Astrocyte (in vitro differentiated cells and primary cell): ENCODE measurements at regions not wholly inside any gene's neighbourhood (a gene's known extent, or its start where the extent isn't known, plus 50 kb on each side); places are given as distances from the start of the nearest gene placed in this dataset.

Experiments used
- DNase-seq: peaks from one replicate; pipeline ENCODE4 v3.0.0-alpha.2; 2010; ENCODE audit warnings: low read depth
- FAIRE-seq: peaks from 2 replicates; lab custom pipeline; 2011; peaks lifted over from hg19 to GRCh38; lab: Jason Lieb, UNC
- H2AFZ ChIP-seq: 2 replicates; pipeline ENCODE4 v1.6.0; 2012; ENCODE audit warnings: low read depth, low read length, inconsistent platforms
- H3K27ac ChIP-seq: 2 replicates; pipeline ENCODE4 v1.5.1; 2011; ENCODE audit warnings: low read depth, low read length, inconsistent platforms
- H3K27me3 ChIP-seq: 2 replicates; pipeline ENCODE4 v1.6.0; 2011; ENCODE audit warnings: low read length, inconsistent platforms; ENCODE audit not compliant: insufficient read depth
- H3K36me3 ChIP-seq: 2 replicates; pipeline ENCODE4 v1.5.1; 2011; ENCODE audit warnings: low read length, inconsistent platforms; ENCODE audit not compliant: insufficient read depth
- H3K4me1 ChIP-seq: 2 replicates; pipeline ENCODE4 v1.5.1; 2011; ENCODE audit warnings: low read length, inconsistent platforms; ENCODE audit not compliant: insufficient read depth
- H3K4me2 ChIP-seq: 2 replicates; pipeline ENCODE4 v1.6.0; 2012; ENCODE audit warnings: low read length, inconsistent platforms
- H3K4me3 ChIP-seq: 2 replicates; pipeline ENCODE4 v1.5.1; 2011; ENCODE audit warnings: low read depth, mild to moderate bottlenecking, low read length, inconsistent platforms; ENCODE audit not compliant: insufficient read depth
- H3K79me2 ChIP-seq: 2 replicates; pipeline ENCODE4 v1.6.0; 2012; ENCODE audit warnings: mild to moderate bottlenecking, low read length, inconsistent platforms; ENCODE audit not compliant: insufficient read depth
- H3K9ac ChIP-seq: 2 replicates; pipeline ENCODE4 v1.6.0; 2012; ENCODE audit warnings: mild to moderate bottlenecking, low read length, inconsistent platforms
- H3K9me3 ChIP-seq: 2 replicates; pipeline ENCODE4 v1.5.1; 2012; ENCODE audit warnings: low read depth, mild to moderate bottlenecking, low read length, inconsistent platforms; ENCODE audit not compliant: insufficient read depth
- H4K20me1 ChIP-seq: 2 replicates; pipeline ENCODE4 v1.6.0; 2012; ENCODE audit warnings: low read length, inconsistent platforms; ENCODE audit not compliant: insufficient read depth
- H3K27ac Mint-ChIP-seq: one replicate; pipeline ENCODE4 v1.8.0; 2021; ENCODE audit warnings: mild to moderate bottlenecking, mixed read lengths; ENCODE audit not compliant: unreplicated experiment
- H3K27me3 Mint-ChIP-seq: one replicate; pipeline ENCODE4 v1.8.0; 2021; ENCODE audit warnings: low read depth, mixed read lengths; ENCODE audit not compliant: unreplicated experiment
- H3K36me3 Mint-ChIP-seq: one replicate; pipeline ENCODE4 v1.8.0; 2021; ENCODE audit warnings: low read depth, mixed read lengths; ENCODE audit not compliant: unreplicated experiment
- H3K4me1 Mint-ChIP-seq: one replicate; pipeline ENCODE4 v1.8.0; 2021; ENCODE audit warnings: low read depth, mixed read lengths; ENCODE audit not compliant: unreplicated experiment
- H3K4me3 Mint-ChIP-seq: one replicate; pipeline ENCODE4 v1.8.0; 2021; ENCODE audit warnings: mild to moderate bottlenecking, moderate library complexity, mixed read lengths; ENCODE audit not compliant: unreplicated experiment
- H3K9me3 Mint-ChIP-seq: one replicate; pipeline ENCODE4 v1.8.0; 2021; ENCODE audit warnings: mild to moderate bottlenecking, mixed read lengths; ENCODE audit not compliant: unreplicated experiment
- CTCF ChIP-seq: IDR thresholded peaks from 2 replicates; pipeline ENCODE4 v1.5.1; 2011; ENCODE audit warnings: low read depth, mild to moderate bottlenecking, inconsistent platforms, low read length, moderate library complexity; ENCODE audit not compliant: insufficient read depth
- EZH2 ChIP-seq: IDR thresholded peaks from 2 replicates; pipeline ENCODE4 v1.6.1; 2012; ENCODE audit warnings: mild to moderate bottlenecking, low read length, inconsistent platforms; ENCODE audit not compliant: insufficient read depth

- TF ChIP-seq EZH2, result no peak
- TF ChIP-seq CTCF, result no peak
- no peak overlapping the region for H3K27ac Mint-ChIP-seq
- Histone ChIP-seq H3K27ac (no peak overlapping the region), H3K4me2 (no peak overlapping the region), H3K9me3 (peaks cover 33% of the 10 kb centered on the region), H3K4me1 (no peaks in the 10 kb centered on the region), H3K4me3 (no peak overlapping the region), H4K20me1 (no peaks in the 10 kb centered on the region), H3K9ac (no peak overlapping the region), H3K27me3 (no peaks in the 10 kb centered on the region), H3K79me2 (no peaks in the 10 kb centered on the region), H2AFZ (no peak overlapping the region), H3K36me3 (no peaks in the 10 kb centered on the region)
- H3K27me3 Mint-ChIP-seq, result no peaks in the 10 kb centered on the region
- H3K4me3 Mint-ChIP-seq, result no peak overlapping the region
- H3K36me3 Mint-ChIP-seq, result no peaks in the 10 kb centered on the region
- FAIRE-seq (no peak), DNase-seq (no peak)
- H3K4me1 Mint-ChIP-seq, result no peaks in the 10 kb centered on the region
- peaks cover 30% of the 10 kb centered on the region for H3K9me3 Mint-ChIP-seq
Observed at GRCh38 chr7:56483861-56484550, 367.8 kb upstream of the NUPR2 start.

- H3K9me3 Mint-ChIP-seq, result peaks cover 30% of the 10 kb centered on the region
- FAIRE-seq, result no peak
- H3K4me3 Mint-ChIP-seq, result no peak overlapping the region
Observed at GRCh38 chr7:56483153-56483552, 366.9 kb upstream of the NUPR2 start.

More at GRCh38 chr7:56483153-56483552, 366.9 kb upstream of the NUPR2 start:
- Histone ChIP-seq H3K4me1 (no peaks in the 10 kb centered on the region), H3K36me3 (no peaks in the 10 kb centered on the region), H3K9ac (no peak overlapping the region), H3K27me3 (no peaks in the 10 kb centered on the region), H3K9me3 (peaks cover 38% of the 10 kb centered on the region), H3K4me2 (no peak overlapping the region), H4K20me1 (no peaks in the 10 kb centered on the region), H3K4me3 (no peak overlapping the region), H2AFZ (no peak overlapping the region), H3K27ac (no peak overlapping the region), H3K79me2 (no peaks in the 10 kb centered on the region)
- no peaks in the 10 kb centered on the region for H3K4me1 Mint-ChIP-seq
- no peaks in the 10 kb centered on the region for H3K27me3 Mint-ChIP-seq
- H3K27ac Mint-ChIP-seq, result no peak overlapping the region
- DNase-seq, result no peak
- TF ChIP-seq EZH2, result no peak
- TF ChIP-seq CTCF, result no peak
- no peaks in the 10 kb centered on the region for H3K36me3 Mint-ChIP-seq
